ENCODE measurements at regions not wholly inside any gene's neighbourhood (a gene's known extent, or its start where the extent isn't known, plus 50 kb on each side); places are given as distances from the start of the nearest gene placed in this dataset.

DNA sequence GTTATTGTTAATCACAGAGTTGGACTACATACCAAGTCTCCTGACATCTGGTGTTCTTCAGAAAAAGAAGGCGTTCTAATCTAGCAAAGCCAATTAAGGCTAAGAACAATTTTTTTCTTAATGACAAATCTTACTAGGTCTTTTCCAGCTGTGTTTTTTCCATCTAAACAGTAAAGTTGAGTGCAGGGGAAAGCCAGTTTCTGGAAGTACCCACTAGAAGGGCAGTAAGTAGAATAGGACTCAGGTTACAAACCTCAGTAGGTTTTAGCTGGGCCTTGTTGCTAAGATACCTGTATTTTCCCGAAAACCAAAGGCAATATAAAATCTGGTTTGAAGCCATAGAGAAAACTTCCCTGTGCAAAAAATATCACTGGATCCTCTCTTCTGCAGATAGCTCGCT lies 351.9 kb downstream of the ETS1 start:
- TF ChIP-seq, protein P1, sequence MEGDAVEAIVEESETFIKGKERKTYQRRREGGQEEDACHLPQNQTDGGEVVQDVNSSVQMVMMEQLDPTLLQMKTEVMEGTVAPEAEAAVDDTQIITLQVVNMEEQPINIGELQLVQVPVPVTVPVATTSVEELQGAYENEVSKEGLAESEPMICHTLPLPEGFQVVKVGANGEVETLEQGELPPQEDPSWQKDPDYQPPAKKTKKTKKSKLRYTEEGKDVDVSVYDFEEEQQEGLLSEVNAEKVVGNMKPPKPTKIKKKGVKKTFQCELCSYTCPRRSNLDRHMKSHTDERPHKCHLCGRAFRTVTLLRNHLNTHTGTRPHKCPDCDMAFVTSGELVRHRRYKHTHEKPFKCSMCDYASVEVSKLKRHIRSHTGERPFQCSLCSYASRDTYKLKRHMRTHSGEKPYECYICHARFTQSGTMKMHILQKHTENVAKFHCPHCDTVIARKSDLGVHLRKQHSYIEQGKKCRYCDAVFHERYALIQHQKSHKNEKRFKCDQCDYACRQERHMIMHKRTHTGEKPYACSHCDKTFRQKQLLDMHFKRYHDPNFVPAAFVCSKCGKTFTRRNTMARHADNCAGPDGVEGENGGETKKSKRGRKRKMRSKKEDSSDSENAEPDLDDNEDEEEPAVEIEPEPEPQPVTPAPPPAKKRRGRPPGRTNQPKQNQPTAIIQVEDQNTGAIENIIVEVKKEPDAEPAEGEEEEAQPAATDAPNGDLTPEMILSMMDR (IDR thresholded peaks at IDR 0.05), result no peak
- TF ChIP-seq POLR2A (IDR thresholded peaks at IDR 0.05), result no peak

Measured in uterus (tissue), 2 donors.